HG02885 (cell line): ENCODE measurements at regions not wholly inside any gene's neighbourhood (a gene's known extent, or its start where the extent isn't known, plus 50 kb on each side); places are given as distances from the start of the nearest gene placed in this dataset.

Experiments
- ATAC-seq: cut with Tn5 transposase; IDR thresholded peaks from one replicate; pipeline ENCODE4 v1.9.1; 2021; ENCODE audit warnings: mild to moderate bottlenecking; ENCODE audit not compliant: unreplicated experiment, poor library complexity

DNA sequence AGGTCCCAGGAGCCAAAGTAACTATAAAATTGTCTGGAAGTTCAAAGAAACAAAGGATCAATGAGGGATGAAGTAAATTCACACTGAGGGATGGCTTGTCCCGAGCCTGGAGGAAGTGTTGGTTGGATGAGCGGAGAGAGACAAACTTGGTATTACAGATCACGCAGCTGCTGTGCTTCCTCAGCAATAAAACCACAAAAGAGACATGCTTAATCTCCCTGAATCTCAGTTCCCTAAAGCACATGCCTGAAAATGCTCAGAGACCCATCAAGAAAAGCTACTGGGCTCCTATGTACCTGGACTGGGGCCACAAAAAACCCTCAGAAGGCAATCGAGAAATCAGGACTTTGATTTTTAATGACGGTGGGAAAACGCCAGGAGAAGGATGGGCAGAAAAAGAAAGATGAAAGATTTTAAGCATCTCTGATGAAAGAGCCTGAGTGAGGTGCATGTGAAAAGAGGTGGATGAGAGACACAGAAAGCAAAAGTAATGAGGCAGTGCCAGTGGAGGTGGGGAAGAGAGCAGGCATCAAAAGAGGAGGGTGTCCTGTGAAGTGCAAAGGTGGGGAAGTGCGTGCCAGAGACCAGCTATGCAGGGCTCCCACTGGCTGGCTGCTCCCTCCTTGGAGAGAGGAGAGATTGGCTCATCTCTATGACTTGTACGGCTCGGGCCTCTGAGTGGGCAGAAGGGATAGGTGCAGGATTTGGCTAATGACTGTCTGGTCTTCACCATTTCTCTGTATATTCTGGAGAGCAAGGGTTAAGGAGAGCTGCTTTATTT, 143.7 kb downstream of the ABCC12 start:
- ATAC-seq: no peak

DNA sequence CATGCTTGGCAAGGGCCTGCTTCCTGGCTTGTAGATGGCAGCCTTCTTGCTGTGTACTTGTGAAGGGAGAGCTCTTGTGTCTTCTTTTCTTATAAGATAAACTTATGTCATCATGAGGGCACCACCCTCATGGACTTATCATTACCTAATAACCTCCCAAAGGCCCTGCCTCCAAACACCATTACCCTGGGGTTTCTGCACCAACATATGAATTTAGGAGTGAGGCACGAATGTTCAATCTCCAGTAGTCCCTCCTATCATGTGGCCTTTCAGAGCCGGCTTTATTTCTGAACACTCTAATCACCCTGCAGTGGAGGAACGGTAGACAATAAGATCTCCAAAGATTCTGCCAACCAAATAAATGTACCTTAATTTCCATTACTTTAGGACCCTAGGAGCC, 144.3 kb downstream of the ABCC12 start:
- ATAC-seq: no peak

DNA sequence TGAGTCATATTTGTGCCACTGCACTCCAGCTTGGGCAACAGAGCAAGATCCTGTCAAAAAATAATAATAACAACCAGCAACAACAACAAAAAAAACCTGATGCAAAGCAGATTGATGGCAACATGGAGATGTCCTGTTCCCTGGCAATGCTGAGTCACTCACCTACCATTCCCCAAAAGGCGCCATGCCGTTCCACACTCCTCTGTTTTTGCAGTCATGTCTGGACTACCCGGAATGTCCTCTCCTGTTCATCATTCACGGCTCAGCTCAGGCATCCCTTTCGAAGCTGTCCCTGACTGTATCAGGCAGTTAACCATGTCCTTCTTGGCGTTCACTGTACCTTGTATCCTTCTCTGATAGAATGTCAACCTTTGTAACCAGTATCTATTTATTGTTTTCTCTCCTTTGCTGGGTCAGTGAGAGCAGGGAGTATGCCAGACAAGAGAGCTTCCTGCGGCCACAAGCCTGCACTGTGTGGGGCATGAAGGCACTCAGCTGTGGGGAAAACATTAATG, 147.7 kb downstream of the ABCC12 start:
- no peak for ATAC-seq

DNA sequence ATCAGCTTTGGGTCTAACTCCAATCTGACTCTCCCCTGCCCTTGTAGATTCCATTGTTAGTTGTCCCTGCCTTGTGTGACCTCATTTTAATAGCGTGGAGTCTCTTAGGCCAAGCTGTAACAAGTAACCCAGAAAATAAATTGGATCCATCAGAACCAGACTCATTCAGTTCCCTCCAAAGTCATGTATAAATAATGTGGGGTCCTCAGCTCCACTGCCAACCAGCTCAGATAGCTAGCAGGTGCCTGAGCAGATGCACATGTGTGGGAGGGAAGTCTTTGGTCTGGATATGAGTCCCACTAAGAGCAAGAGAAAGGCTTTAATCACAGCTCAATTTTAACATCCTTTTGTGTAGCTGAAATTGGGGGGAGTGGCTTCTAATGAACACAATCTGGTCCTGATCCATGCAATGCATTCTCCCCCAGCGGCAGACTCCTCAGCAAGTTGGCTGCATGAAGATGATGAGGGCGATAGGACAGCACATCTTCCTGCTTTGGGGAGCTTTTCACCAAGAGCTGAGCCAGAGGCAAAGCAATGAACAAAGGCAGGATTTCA, 151.6 kb downstream of the ABCC12 start:
- no peak for ATAC-seq

DNA sequence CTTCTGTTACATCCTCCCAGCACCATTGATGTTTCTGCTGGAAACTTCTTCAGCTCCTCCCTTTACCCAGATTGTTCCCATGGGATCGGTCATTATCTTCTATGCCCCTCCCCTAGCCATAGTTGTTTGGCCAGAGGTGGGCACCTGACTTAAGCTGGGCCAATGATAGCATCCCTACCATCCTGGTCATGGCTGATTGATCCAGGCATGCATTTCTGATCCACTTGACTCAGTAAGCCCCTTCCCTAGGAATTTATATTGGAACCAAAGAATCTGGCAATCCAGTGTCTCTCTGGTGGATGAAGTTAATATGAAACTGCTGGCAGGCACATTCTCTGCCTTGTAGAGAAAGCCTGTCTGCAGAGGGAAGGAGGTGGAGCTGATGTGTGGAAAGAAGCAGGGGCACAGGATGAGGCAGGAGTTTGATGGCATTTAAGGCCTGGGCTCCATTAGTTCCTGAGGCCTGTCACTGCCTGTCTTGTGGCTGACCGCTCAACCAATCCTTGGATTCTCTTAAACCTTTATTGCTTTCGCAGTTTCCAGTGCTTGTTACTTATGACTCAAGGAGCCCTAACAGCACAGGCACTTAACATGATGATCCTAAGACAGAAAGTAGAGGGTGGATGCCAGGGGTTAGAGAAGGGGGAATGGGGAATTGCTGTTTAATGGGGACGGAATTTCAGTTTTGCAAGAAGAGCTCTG, 152.4 kb downstream of the ABCC12 start:
- ATAC-seq: no peak

DNA sequence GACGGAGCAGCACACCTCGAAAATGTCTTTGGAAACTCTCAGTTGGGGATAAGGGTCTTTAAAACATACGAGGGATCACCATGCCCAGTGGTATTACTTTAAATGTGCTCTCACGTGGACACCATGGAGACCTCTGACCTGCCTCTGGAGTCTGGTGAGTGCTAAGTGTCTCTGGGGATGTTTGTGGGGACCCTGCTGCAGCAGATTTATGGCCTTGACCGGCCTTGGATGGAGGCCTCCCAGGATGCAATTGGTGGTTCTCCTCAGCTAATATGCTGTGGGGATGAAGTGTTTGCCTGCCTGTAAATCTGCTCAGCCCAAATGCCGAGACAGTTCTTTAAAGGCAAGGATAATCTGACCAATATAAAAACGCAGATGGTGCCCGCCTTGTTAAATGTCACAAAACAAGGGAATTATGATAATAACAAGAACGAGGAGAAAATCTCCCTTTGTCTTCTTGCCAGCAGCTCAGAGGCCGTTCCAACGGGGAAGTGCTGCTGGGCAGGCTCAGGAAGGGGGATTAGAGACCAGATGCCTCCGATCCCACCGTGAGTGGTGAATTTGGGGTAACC, 154.4 kb downstream of the ABCC12 start:
- no peak for ATAC-seq

DNA sequence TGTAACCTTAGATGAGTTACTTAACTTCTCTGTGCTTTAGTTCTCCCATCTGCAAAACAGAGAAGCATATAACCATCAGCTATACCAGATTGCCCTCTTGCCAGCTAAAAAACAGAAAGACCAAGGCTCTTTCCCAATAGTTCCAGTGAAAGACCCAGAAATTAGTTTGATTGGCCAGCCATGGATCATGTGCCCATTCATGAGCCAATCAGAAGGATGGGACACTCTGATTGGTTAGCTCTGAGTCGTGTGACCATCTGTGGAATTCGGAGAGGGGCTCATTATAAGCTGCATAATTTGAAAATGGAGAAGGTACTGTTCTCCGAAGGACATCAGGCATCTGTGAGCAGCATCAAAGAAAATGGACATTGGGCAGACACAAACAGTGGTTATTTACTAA, 155.2 kb downstream of the ABCC12 start:
- ATAC-seq: no peak

DNA sequence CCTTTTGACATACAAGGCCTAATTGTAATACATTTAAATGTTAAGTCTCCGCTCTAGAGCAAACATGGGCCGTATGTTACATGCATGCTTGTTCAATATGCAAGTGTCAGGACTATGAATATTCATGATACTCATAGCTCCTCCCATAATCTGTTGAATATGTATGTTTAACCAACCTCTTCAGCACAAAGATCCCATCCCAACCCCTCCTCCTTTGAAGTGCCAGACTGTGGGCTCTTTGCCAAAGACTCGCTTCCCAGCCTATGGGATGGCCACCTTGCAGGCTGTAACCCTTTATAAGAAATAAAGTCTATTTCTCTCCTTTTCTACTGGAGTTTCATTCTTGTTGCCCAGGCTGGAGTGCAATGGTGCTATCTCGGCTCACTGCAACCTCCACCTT, 156.2 kb downstream of the ABCC12 start:
- ATAC-seq: no peak

DNA sequence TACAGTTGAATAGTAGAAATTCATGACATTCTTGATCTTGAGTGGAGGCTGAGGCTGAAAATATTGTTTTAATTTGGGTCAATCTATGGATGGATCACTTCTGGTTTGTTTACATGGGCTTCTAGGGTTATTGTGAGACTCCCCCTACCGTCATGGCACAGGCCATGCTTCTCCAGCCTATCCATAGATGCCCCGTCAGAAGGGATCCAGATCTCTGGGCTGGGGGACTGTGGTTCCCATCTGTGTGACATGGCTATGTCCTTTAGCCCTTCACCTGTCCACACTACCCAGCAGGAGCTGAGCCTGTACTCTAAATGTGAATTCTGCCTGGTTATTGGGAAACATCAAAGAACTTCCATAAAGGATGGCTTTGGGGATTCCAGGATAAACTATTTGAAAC, 160.4 kb downstream of the ABCC12 start:
- no peak for ATAC-seq

DNA sequence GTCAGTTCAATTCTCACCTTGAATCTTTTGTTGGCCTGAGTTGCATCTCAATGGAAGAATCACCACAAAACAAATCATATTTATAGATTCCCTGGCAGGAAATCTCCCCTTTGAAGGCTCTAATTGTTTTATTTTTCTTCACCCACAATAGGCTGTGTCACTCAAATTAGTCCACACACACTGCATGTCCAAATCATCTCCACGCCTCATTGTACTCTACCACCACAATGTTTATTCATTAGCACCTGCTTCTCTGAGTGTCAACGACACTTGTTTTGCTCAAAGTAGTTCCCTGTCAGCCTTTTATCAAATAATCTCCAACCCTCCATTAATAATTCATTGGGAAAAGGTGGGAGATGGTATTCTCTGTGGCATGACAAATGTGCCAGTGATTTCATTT, 164.3 kb downstream of the ABCC12 start:
- ATAC-seq: no peak

DNA sequence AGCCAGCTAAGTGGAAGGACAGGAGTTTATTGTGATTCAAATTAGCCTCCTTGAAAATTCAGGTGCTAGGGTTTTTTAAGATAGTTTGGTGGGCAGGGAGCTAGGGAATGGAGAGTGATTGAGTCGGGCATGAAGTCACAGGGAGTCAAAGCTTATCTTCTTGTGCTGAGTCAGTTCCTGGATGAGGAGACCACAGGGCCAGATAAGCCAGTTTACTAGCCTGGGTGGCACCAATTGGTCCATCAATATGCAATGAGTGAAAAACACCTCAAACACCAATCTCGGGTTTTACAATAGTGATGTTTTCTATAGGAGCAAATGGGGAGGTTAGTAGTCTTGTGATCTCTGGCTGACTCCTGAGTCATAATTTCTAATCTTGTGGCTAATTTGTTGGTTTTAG, 165.1 kb downstream of the ABCC12 start:
- ATAC-seq: no peak

DNA sequence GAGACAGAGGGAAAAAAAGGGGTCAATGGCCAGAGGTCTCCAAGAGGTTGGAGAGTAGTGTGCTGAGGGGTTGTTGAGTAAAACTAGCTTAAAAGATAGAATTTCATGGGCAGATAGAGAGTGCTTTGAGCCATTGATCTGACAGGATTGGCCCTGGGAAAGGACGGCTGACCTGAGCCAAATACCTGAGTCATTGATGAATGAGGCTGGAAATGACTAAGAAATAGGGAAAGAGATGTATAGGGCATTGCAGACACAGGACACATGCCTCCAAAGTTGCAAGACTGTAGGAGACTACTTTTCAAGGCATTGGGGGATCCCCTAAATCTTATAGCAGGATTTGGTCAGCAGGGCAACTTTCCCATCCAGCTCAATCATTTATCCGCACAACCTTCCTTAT, 168.7 kb downstream of the ABCC12 start:
- ATAC-seq: no peak

DNA sequence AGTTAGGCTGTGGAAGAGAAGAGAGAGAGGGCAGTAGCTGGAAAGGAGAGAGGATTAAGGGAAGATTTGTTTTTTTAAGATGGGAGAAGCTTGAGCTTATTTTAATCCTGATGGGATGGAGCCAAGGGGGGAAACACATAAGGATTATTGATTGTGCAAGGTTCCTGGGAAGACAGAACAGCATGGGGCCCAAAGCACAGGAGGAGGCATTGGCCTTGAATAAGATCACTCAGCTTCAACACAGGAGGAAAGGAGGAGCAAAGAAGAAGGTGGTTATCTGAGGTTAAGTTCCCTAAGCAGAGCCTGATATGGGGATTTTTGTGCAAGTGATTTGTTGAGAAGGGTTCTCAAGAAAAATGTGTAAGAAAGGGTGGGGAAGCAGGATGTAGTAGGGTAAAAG, 169.8 kb downstream of the ABCC12 start:
- ATAC-seq: no peak

DNA sequence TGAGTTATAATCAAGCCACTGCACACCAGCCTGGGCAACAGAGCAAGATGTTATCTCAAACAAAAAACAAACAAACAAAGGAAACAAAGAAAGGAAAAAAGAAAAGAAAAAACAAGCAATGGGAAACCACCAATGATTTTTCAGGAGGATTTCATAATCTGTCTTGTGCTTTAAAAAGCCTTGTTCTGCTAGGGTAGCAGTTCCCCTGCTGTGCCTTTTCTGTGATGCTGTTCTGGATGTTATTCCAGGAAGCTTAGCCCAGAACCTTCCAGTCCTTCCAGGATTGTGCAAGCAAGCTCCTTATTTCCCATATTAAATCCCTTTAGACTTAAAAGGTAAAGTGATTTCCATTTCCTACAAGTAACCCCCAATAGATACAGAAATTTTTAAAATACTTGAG, 171.1 kb downstream of the ABCC12 start:
- no peak for ATAC-seq

DNA sequence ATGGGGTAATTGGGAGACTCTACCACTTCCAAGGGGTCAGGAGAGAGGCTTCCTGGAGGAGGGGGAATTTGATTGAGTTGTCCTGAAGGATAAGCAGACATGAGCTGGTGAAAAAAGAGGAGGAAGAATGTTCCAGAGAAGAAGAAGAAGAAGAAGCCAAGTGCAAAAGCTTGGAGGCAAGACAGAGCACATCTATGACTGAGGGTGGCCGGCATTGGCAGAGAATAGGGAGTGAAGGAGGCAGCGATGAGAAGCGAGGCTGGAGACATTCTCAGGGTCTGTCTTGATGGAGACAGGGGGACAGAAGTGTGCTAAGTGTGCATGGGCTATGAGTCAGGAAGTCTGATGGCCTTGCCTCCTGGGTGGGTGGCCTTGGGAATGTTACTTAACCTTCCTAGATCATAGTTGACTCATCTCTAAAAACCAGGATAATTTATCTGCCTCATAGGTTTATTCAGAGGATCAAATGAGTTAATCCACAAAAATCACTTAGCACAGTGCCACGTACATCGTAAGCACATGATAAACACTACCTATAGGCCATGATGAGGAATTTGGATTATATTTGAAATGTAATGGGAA, 171.7 kb downstream of the ABCC12 start:
- ATAC-seq: no peak

DNA sequence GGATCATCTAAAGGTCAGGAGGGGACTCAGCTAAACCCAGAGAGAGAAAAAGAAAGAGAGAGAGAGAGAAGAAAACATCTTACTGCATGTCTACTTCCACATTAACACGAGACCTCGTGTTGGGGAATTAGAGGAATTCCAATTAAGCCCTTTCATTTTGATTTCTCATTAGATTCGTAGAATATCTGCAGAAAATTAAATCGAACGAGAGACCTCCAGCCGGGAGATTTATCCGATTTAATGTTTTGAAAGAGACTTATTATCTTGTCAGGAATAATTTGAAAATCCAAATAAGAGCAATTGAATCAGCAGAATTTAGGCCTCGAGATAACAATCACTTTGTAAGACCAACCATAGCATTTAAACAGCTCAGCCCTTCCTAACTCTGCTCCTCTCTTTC, 175.6 kb downstream of the ABCC12 start:
- ATAC-seq: no peak

DNA sequence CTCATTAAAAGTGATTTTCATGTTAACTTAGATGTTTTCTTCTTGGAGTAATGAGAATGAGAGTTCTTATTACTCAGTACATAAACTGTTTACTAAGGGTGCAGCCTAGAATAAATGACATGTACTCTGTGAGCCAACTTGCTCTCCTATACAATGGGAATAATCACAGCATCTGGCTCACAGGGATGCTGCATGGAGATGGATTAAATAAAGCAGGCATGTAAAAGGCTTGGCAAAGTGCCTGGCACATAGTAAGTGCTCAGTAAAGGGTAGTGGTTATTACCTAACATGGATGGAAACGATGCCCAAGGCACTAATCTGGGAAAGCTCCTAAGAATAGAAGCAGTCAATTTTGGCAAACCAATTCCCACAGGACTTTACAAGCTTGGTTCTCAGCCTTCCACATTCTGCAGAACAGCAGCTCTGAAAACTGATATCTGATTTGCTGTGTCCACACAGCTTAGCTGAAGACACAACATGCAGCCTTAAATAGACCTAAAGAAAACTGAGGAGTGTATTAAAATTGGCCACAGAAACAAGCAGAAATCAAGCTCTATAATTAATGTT, 176.1 kb downstream of the ABCC12 start:
- ATAC-seq: no peak

DNA sequence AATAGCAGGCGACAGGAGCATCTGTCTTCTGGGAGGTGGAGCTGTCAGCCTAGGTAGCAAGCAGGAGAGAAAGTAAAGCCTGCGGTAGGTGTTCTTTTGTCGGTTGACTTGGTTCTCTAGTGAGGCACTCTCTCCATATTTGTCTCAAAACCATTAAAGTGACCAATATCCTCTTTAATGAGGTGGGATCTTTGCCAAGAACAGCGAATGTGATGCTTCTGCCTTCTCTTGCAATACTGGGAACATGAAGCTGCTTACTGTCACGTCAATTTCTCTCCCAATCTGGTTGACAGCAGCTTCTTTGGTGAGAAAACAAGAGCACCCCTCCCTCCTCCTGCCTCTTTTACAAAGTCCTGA, 176.7 kb downstream of the ABCC12 start:
- ATAC-seq: no peak

DNA sequence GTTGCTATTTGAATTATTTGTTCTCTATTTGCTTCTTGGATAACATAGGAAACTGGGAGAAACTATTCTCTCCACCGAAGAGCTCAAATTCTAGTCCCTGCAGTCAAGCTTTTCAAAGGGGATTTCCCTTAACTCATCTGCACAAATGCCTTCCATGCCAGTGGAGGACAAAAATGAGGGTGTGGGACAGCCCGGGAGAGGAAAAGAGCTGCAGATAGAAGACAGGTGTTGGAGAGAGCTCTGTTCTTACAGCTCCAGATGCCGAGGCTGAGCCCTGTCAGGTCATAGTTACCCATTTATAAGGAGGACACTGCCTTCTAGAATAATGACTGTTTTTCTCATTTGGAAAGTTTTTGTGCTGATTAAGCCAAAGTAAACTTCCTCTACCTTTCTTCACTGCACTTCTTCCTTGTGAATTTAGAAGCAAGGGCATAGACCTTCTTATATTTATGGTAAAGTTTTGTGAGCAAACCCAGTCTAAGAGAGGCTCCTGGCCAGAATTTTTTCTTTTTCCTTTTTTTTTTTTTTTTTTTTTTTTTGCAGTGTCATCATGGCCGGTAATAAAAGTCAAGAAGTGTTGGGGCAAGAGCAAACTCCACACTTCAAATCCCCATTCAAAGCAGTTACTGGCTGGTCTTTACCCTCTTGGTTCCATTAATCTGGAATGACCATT, 177.2 kb downstream of the ABCC12 start:
- ATAC-seq: no peak

DNA sequence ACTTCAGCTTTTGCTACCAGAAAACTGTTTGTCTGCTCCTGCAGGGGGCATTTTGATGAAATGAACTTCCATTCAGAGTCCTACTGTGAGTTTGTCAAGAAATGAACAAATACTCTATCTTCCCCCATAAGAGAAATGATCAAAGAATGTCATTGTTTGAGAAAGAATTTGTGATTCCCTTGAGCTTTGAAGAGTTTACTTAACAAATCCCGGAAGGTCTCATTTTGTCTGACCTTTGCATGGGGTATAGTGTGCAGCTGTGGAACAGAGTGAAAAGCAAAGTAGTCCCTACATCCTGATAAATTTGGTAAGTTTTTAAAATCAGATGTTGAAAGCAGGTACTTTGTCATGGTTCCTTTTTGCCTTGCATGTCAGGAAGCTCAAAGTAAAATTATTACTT, 178.0 kb downstream of the ABCC12 start:
- no peak for ATAC-seq
